D721Med (cell line): ENCODE measurements at regions not wholly inside any gene's neighbourhood (a gene's known extent, or its start where the extent isn't known, plus 50 kb on each side); places are given as distances from the start of the nearest gene placed in this dataset.
"Not testable (repeated sequence)": the region's sequence is repeated elsewhere in the genome, so short reads cannot be mapped to it uniquely, and the experiment has no call there.

Experiments
- DNase-seq: peaks from one replicate; pipeline ENCODE4 v3.0.0; 2011; ENCODE audit warnings: low spot score; ENCODE audit not compliant: insufficient read length
- FAIRE-seq: peaks from 2 replicates; lab custom pipeline; 2011; peaks lifted over from hg19 to GRCh38; lab: Jason Lieb, UNC
- TF ChIP-seq, protein P1 (sequence below): IDR thresholded peaks from 2 replicates; pipeline ENCODE4 v1.5.1; 2012; ENCODE audit warnings: mild to moderate bottlenecking, control low read depth; ENCODE audit not compliant: insufficient read depth; ENCODE audit errors: missing control alignments

GRCh38 chr7:94307399-94308048 is 87.2 kb upstream of the COL1A2 start:
- no peak for FAIRE-seq
- TF ChIP-seq, protein P1, sequence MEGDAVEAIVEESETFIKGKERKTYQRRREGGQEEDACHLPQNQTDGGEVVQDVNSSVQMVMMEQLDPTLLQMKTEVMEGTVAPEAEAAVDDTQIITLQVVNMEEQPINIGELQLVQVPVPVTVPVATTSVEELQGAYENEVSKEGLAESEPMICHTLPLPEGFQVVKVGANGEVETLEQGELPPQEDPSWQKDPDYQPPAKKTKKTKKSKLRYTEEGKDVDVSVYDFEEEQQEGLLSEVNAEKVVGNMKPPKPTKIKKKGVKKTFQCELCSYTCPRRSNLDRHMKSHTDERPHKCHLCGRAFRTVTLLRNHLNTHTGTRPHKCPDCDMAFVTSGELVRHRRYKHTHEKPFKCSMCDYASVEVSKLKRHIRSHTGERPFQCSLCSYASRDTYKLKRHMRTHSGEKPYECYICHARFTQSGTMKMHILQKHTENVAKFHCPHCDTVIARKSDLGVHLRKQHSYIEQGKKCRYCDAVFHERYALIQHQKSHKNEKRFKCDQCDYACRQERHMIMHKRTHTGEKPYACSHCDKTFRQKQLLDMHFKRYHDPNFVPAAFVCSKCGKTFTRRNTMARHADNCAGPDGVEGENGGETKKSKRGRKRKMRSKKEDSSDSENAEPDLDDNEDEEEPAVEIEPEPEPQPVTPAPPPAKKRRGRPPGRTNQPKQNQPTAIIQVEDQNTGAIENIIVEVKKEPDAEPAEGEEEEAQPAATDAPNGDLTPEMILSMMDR = no peak
- DNase-seq = no peak

DNA sequence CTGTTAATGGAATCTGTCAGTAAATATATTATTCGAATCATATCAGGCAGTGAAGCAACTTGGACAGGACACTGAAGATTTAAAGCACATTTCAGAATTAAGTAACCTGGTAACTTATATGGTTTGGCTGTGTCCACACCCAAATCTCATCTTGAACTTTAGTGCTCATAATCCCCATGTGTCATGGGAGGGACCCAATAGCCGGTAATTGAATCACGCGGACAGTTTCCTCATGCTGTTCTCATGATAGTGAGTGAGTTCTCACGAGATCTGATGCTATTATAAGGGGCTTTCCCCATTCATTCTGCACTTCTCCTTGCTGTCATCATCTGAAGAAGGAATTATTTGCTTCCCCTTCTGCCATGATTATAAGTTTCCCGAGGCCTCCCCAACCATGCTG is 83.2 kb upstream of the COL1A2 start:
- DNase-seq (no peak), FAIRE-seq (no peak)
- TF ChIP-seq, protein P1 = no peak

DNA sequence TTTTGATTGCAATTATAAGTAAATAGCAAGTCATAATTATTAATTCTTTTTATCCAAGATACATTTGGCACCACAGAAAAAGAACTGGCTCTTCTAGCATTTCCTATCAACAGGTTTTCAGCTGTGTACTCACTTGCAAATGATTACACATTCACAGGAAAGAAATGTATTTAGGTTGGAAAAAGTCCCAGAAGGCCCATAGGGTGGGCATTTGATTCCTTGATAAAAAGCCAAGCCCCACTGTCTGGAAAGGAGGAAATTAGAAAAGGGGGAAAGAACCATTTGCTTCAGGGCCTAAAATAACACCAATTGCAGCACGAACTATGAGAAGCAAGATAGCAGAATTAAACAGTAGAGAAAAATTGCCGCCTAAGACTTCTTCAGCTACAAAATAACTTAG is 80.8 kb upstream of the COL1A2 start:
- TF ChIP-seq, protein P1 = no peak
- DNase-seq = no peak
- no peak for FAIRE-seq

DNA sequence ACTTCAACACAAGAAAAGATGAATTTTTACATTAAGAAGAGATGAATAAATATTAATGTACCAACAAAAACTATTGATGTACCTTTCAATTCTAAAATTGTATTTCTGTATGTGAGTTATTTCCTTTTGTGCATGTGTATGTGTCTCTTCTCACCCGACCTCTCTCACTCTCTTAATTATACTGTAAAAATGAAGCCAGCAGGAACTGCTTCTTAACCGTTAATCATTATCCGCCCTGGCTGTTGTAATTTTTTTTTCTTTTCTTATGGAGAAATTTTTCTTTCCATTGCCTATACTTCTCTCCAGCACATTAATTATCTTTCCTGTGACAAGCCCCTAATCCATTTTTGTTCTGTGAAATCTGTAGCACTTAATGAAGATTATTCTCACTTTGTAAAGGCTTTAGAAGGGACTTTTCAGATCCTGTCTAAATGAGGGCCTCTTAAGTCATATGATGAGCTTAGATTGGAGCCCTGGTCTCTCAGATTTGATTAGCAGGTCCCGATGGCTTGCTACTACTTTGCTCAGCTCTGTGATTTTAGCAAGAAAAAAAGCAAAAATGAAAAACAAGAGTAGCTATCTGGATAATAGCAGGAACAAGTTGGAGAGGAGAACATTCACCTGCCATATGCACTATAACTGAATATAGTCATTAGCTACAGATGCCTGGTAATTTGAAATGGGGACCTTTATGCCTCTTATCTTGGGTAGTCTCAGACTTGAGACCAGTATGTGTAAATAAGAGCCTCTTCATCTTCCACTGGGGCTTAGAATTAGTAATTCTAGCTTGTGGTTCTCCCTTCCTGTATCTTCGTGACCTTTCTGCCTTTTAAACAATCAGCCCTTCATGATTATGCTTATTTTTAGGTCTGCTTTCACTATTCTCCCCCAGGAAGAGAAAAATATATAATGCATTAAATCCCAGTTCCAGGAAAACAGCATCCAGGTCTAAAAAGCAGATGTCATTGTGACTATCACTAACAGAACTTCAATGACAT is 80.0 kb upstream of the COL1A2 start:
- FAIRE-seq (peak; percentile 11), DNase-seq (no peak)
- TF ChIP-seq, protein P1 = no peak

DNA sequence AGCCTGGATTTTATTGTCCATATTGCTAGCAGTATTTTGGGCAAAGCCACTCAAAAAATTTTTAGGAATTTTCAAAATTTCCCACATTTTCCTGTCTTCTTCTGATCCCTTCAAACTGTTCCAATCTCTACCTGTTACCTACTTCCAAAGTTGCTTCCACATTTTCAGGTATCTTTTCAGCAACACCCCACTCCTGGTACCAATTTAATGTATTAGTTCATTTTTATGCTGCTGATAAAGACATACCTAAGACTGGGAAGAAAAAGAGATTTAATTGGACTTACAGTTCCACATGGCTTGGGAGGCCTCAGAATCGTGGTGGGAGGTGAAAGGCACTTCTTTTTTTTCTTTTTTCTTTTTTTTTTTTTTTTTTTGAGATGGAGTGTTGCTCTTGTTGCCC is 73.6 kb upstream of the COL1A2 start:
- FAIRE-seq, DNase-seq: not testable (repeated sequence)

DNA sequence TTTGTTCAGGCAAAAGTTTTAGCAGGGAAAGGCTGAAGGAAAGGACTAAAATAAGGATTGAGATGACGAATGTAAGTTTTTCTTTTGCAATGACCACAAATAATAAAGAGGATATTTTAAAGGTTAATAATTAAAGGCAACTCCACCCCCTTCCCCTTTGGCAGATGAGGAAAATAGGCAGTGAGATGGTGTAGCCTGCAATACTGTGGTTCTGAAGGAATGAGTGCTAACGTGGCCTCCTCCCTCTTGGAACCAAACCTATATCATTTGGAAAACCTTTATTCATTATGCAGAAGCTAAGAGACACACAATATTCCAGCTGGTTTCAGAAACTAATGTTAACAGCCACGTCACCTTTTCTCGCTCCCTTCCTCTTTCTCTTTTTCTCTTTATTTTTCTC is 70.9 kb upstream of the COL1A2 start:
- no peak for DNase-seq
- TF ChIP-seq, protein P1 = no peak
- FAIRE-seq = no peak

- no peak for FAIRE-seq
- no peak for DNase-seq
- TF ChIP-seq, protein P1 = no peak
These were observed 70.1 kb upstream of the COL1A2 start for GRCh38 chr7:94324380-94325121.
